Trophoblast cell (in vitro differentiated cells and primary cell): ENCODE measurements at regions not wholly inside any gene's neighbourhood (a gene's known extent, or its start where the extent isn't known, plus 50 kb on each side); places are given as distances from the start of the nearest gene placed in this dataset.

Source experiments
- DNase-seq, 2 donors: peaks; one replicate each; pipeline ENCODE4 v3.0.0-alpha.2; 2016
- H2AFZ ChIP-seq: 2 replicates; pipeline ENCODE4 v1.6.1; 2013; ENCODE audit warnings: low read length, moderate library complexity, mild to moderate bottlenecking; ENCODE audit not compliant: insufficient read depth, poor library complexity
- H2AK5ac ChIP-seq: 2 replicates; pipeline ENCODE4 v1.6.1; 2013; ENCODE audit warnings: mild to moderate bottlenecking, low read length
- H2BK120ac ChIP-seq: 2 replicates; pipeline ENCODE4 v1.6.1; 2013; ENCODE audit warnings: low read length, mild to moderate bottlenecking, moderate library complexity; ENCODE audit not compliant: insufficient read depth, poor library complexity
- H2BK12ac ChIP-seq: 2 replicates; pipeline ENCODE4 v1.6.1; 2013; ENCODE audit warnings: mild to moderate bottlenecking, low read length, moderate library complexity
- H2BK5ac ChIP-seq: 2 replicates; pipeline ENCODE4 v1.6.1; 2013; ENCODE audit warnings: low read length, low read depth, moderate library complexity, mild to moderate bottlenecking; ENCODE audit not compliant: poor library complexity
- H3K14ac ChIP-seq: 2 replicates; pipeline ENCODE4 v1.6.1; 2013; ENCODE audit warnings: mild to moderate bottlenecking, low read length
- H3K18ac ChIP-seq: 2 replicates; pipeline ENCODE4 v1.6.1; 2013; ENCODE audit warnings: mild to moderate bottlenecking, low read length
- H3K23ac ChIP-seq: 2 replicates; pipeline ENCODE4 v1.6.1; 2013; ENCODE audit warnings: low read length
- H3K27ac ChIP-seq: 2 replicates; pipeline ENCODE4 v1.5.1; 2013; ENCODE audit warnings: low read depth, mild to moderate bottlenecking, inconsistent platforms, low read length, moderate library complexity
- H3K27me3 ChIP-seq: 2 replicates; pipeline ENCODE4 v1.6.1; 2013; ENCODE audit warnings: inconsistent platforms, mild to moderate bottlenecking, low read length, moderate library complexity; ENCODE audit not compliant: insufficient read depth
- H3K36me3 ChIP-seq, 2 experiments: 1 replicate in 1 of 2; 2 replicates in 1 of 2; pipeline ENCODE4 v1.6.1; 2013; ENCODE audit warnings: low read length in 2 of 2, mild to moderate bottlenecking in 2 of 2, moderate library complexity in 1 of 2; ENCODE audit not compliant: insufficient read depth in 2 of 2, control insufficient read depth in 1 of 2
- H3K4ac ChIP-seq: 2 replicates; pipeline ENCODE4 v1.6.1; 2013; ENCODE audit warnings: low read depth, mild to moderate bottlenecking, low read length, moderate library complexity
- H3K4me1 ChIP-seq, 2 experiments: 1 replicate in 1 of 2; 2 replicates in 1 of 2; pipeline ENCODE4 v1.6.1; 2013; ENCODE audit warnings: low read length in 2 of 2, mild to moderate bottlenecking in 2 of 2, moderate library complexity in 1 of 2; ENCODE audit not compliant: insufficient read depth in 2 of 2, control insufficient read depth in 1 of 2
- H3K4me2 ChIP-seq: 2 replicates; pipeline ENCODE4 v1.6.1; 2013; ENCODE audit warnings: inconsistent platforms, mild to moderate bottlenecking, low read length, moderate library complexity
- H3K4me3 ChIP-seq: 2 replicates; pipeline ENCODE4 v1.5.1; 2013; ENCODE audit warnings: mild to moderate bottlenecking, low read depth, low read length, inconsistent platforms
- H3K79me1 ChIP-seq: one replicate; pipeline ENCODE4 v1.6.1; 2013; ENCODE audit warnings: low read length
- H3K79me2 ChIP-seq: 2 replicates; pipeline ENCODE4 v1.6.1; 2013; ENCODE audit warnings: low read length, mild to moderate bottlenecking; ENCODE audit not compliant: control insufficient read depth, insufficient read depth, poor library complexity
- H3K9ac ChIP-seq: 2 replicates; pipeline ENCODE4 v1.6.1; 2013; ENCODE audit warnings: mild to moderate bottlenecking, low read length
- H3K9me3 ChIP-seq: 2 replicates; pipeline ENCODE4 v1.6.1; 2013; ENCODE audit warnings: low read depth, mild to moderate bottlenecking, control low read depth, inconsistent platforms, low read length; ENCODE audit not compliant: insufficient read depth
- H4K12ac ChIP-seq: 2 replicates; pipeline ENCODE4 v1.6.1; 2013; ENCODE audit warnings: low read depth, mild to moderate bottlenecking, low read length, moderate library complexity
- H4K8ac ChIP-seq: 2 replicates; pipeline ENCODE4 v1.6.1; 2013; ENCODE audit warnings: low read depth, mild to moderate bottlenecking, low read length, moderate library complexity
- H4K91ac ChIP-seq: one replicate; pipeline ENCODE4 v1.6.1; 2013; ENCODE audit warnings: low read depth, mild to moderate bottlenecking, low read length, moderate library complexity
- WGBS: extraction: QIAGEN DNeasy Blood & Tissue Kit; methylation state at CpG from one replicate; pipeline ENCODE4 v1.1.7; 2013; ENCODE audit warnings: missing lambda C conversion rate; ENCODE audit not compliant: insufficient read length, insufficient coverage; ENCODE audit errors: extremely low coverage; 5-methylcytosine and 5-hydroxymethylcytosine counted together

DNA sequence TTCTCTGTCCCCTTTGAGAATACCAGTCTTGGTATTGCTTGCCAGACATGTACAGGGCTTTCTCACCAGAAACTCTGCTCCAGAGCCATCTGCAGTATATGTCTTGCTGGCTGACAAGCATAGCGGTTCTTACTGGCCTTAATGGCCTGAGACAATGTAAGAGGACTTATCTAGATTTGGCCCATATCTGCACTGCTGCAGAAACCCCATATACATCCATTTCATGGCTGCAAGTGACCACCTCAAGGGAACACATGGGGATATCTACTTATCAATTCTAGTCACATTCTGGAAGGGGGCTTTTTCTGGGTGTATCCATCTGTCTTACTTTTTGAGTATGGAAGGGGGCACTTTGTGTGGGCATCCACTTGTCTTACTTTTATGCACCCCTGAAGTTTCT lies 375.5 kb upstream of the RBMY1B start:
- Histone ChIP-seq H3K14ac (no peak overlapping the region), H3K79me1 (no peaks in the 10 kb centered on the region), H4K12ac (no peak overlapping the region), H4K8ac (no peak overlapping the region), H2BK120ac (no peak overlapping the region), H3K79me2 (no peaks in the 10 kb centered on the region), H3K4me1 (no peaks in the 10 kb centered on the region), H3K36me3 (no peaks in the 10 kb centered on the region), H3K4me3 (no peak overlapping the region), H3K4ac (no peak overlapping the region), H3K27ac (no peak overlapping the region), H2AFZ (no peak overlapping the region), H3K23ac (no peak overlapping the region), H2AK5ac (no peak overlapping the region), H2BK12ac (no peak overlapping the region), H3K27me3 (no peaks in the 10 kb centered on the region), H2BK5ac (no peak overlapping the region), H3K9ac (no peak overlapping the region), H3K18ac (no peak overlapping the region), H3K4me2 (no peak overlapping the region), H4K91ac (no peak overlapping the region), H3K9me3 (peaks cover 6% of the 10 kb centered on the region)
- WGBS, result no CpG with 5 or more reads among the region's 1 CpG
- DNase-seq, result no peak

DNA sequence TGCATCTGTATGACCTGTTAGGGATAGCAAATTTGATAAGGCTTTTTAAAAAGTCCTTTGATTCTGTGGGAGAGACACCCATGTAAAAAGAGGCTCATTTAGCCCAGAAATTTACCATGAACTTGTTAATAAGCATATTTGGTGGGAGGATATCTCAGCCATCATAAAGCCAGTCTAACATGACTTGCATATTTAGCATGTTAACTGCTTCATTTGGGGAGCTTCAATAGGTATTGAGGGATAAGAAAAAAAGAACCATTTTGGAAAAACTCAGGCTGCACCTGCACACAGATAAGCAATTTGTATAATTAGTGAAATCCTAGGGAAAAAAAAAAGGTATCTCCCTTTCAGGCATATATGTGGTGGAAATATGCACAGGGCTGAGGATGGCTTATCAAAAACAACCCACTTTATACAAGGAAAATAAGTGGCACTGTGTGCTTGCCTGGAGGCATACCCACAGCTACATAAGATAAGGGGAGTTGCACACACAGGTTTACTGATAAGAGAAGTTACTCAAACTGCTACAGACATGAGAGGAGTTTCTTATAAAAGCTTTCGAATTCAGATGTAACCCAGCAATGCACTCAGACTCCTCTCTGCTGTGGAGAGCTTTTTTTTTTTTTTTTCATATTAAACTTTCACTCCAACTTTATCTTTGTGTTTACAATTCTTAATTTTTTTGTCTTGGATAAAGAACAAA lies 372.9 kb upstream of the RBMY1B start:
- Histone ChIP-seq H3K4me1 (no peaks in the 10 kb centered on the region), H3K79me1 (no peaks in the 10 kb centered on the region), H3K4me3 (no peak overlapping the region), H3K9me3 (peaks cover 2% of the 10 kb centered on the region), H2BK120ac (no peak overlapping the region), H3K27me3 (no peaks in the 10 kb centered on the region), H3K4me2 (no peak overlapping the region), H3K18ac (no peak overlapping the region), H3K79me2 (no peaks in the 10 kb centered on the region), H4K12ac (no peak overlapping the region), H3K23ac (no peak overlapping the region), H3K4ac (no peak overlapping the region), H3K36me3 (no peaks in the 10 kb centered on the region), H2AFZ (no peak overlapping the region), H4K8ac (no peak overlapping the region), H3K27ac (no peak overlapping the region), H4K91ac (no peak overlapping the region), H3K14ac (no peak overlapping the region), H2BK12ac (no peak overlapping the region), H3K9ac (no peak overlapping the region), H2BK5ac (no peak overlapping the region), H2AK5ac (no peak overlapping the region)
- DNase-seq, result no peak
- no CpG with 5 or more reads among the region's 1 CpG for WGBS

DNA sequence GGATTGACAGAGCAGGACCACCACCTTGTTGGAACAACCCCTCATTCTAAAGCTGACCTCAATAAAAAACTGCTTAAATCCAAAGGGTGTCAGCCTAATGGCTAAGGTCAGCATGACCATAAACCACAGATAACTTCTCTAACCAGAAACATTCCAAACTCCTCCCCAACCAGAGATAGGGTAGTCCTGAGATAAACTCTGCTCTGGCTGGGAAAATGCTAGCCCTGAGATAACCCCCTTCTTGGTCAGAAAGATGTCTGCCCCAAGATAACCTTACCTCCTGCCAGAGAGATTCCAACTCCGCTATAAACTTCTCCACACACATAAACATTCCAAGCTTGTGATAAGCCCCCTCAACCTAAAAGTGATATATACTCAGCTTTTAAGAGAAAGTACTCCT lies 364.8 kb upstream of the RBMY1B start:
- DNase-seq, result no peak
- H3K27ac ChIP-seq, result no peak overlapping the region
- H3K4ac ChIP-seq, result no peak overlapping the region
- H3K18ac ChIP-seq, result no peak overlapping the region
- no peak overlapping the region for H3K4me2 ChIP-seq
- no peaks in the 10 kb centered on the region for H3K4me1 ChIP-seq
- H3K4me3 ChIP-seq, result no peak overlapping the region
- no peak overlapping the region for H2AK5ac ChIP-seq
- H4K8ac ChIP-seq, result no peak overlapping the region
- H3K79me1 ChIP-seq, result no peaks in the 10 kb centered on the region
- H2BK120ac ChIP-seq, result no peak overlapping the region
- no peak overlapping the region for H2AFZ ChIP-seq
- H3K79me2 ChIP-seq, result no peaks in the 10 kb centered on the region
- H2BK12ac ChIP-seq, result no peak overlapping the region
- no peaks in the 10 kb centered on the region for H3K27me3 ChIP-seq
- WGBS, result no CpG with 5 or more reads among the region's 1 CpG
- H3K23ac ChIP-seq, result no peak overlapping the region
- H4K91ac ChIP-seq, result no peak overlapping the region
- no peaks in the 10 kb centered on the region for H3K9me3 ChIP-seq
- no peak overlapping the region for H2BK5ac ChIP-seq
- no peak overlapping the region for H3K9ac ChIP-seq
- H3K14ac ChIP-seq, result no peak overlapping the region
- no peak overlapping the region for H4K12ac ChIP-seq
- no peaks in the 10 kb centered on the region for H3K36me3 ChIP-seq

DNA sequence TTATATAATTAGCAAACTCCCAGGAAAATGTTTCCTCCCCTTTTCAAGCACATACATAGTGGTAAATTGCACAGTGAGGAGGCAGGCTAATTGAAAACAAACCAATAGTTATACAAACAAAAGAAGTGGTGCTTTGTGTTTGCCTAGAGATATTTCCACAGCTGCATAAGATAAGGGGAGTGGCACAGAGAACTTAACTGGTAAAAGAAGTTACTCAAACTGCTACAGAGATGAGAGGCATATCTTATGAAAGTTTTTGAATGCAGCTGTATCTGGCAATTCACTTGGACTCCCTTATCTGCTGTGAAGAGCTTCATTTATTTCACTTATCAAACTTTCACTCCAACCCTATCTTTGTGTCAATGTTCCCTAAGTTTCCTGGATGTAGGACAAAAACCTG lies 361.2 kb upstream of the RBMY1B start:
- Histone ChIP-seq H3K79me2 (no peaks in the 10 kb centered on the region), H3K4me3 (no peak overlapping the region), H4K8ac (no peak overlapping the region), H3K27ac (no peak overlapping the region), H2BK120ac (no peak overlapping the region), H3K9ac (no peak overlapping the region), H3K27me3 (no peaks in the 10 kb centered on the region), H2BK5ac (no peak overlapping the region), H4K91ac (no peak overlapping the region), H3K4me1 (no peaks in the 10 kb centered on the region), H2AFZ (no peak overlapping the region), H3K4me2 (no peak overlapping the region), H3K79me1 (no peaks in the 10 kb centered on the region), H2BK12ac (no peak overlapping the region), H3K4ac (no peak overlapping the region), H4K12ac (no peak overlapping the region), H3K36me3 (no peaks in the 10 kb centered on the region), H3K9me3 (no peaks in the 10 kb centered on the region), H3K14ac (no peak overlapping the region), H3K18ac (no peak overlapping the region), H3K23ac (no peak overlapping the region), H2AK5ac (no peak overlapping the region)
- no peak for DNase-seq
